ENCODE measurements at regions not wholly inside any gene's neighbourhood (a gene's known extent, or its start where the extent isn't known, plus 50 kb on each side); places are given as distances from the start of the nearest gene placed in this dataset.
A peak's percentile ranks its signal among the peaks of the same experiment; 100 is the strongest.

GRCh38 chr1:232441036-232441411 lies 188.9 kb downstream of the SIPA1L2 start:
- Histone ChIP-seq H3K27ac (no peak overlapping the region), H3K4me3 (no peak overlapping the region)
- DNase-seq (ENCODE audit: low spot score) = no peak
- no peak for TF ChIP-seq CTCF (IDR thresholded peaks at IDR 0.05)

- Histone ChIP-seq H3K4me3 (no peak overlapping the region), H3K27ac (no peak overlapping the region)
- TF ChIP-seq CTCF (IDR thresholded peaks at IDR 0.05) = no peak
- DNase-seq (ENCODE audit: low spot score) = no peak
These were observed 189.5 kb downstream of the SIPA1L2 start for GRCh38 chr1:232440325-232441035.

- no peak for TF ChIP-seq CTCF (IDR thresholded peaks at IDR 0.05)
These were observed 190.9 kb downstream of the SIPA1L2 start for GRCh38 chr1:232439011-232439410.

GRCh38 chr1:232438476-232438875 lies 191.5 kb downstream of the SIPA1L2 start:
- Histone ChIP-seq H3K27ac (no peak overlapping the region), H3K4me3 (no peak overlapping the region)
- no peak for TF ChIP-seq CTCF (IDR thresholded peaks at IDR 0.05)
- no peak for DNase-seq (ENCODE audit: low spot score)

More at GRCh38 chr1:232439011-232439410, 190.9 kb downstream of the SIPA1L2 start:
- Histone ChIP-seq H3K4me3 (no peak overlapping the region), H3K27ac (no peak overlapping the region)
- no peak for DNase-seq (ENCODE audit: low spot score)

GRCh38 chr1:232437510-232437909 lies 192.4 kb downstream of the SIPA1L2 start:
- DNase-seq (ENCODE audit: low spot score) = no peak
- Histone ChIP-seq H3K4me3 (no peak overlapping the region), H3K27ac (no peak overlapping the region)
- TF ChIP-seq CTCF (IDR thresholded peaks at IDR 0.05) = no peak

- H3K27ac ChIP-seq = peak overlapping the region in 1 of 2 donors; percentile 8
- DNase-seq (ENCODE audit: low spot score) = no peak
These were observed 194.2 kb downstream of the SIPA1L2 start for GRCh38 chr1:232435729-232436128.

More at GRCh38 chr1:232435729-232436128, 194.2 kb downstream of the SIPA1L2 start:
- no peak overlapping the region for H3K4me3 ChIP-seq
- TF ChIP-seq CTCF (IDR thresholded peaks at IDR 0.05) = no peak
